ENCODE measurements at regions not wholly inside any gene's neighbourhood (a gene's known extent, or its start where the extent isn't known, plus 50 kb on each side); places are given as distances from the start of the nearest gene placed in this dataset.

DNA sequence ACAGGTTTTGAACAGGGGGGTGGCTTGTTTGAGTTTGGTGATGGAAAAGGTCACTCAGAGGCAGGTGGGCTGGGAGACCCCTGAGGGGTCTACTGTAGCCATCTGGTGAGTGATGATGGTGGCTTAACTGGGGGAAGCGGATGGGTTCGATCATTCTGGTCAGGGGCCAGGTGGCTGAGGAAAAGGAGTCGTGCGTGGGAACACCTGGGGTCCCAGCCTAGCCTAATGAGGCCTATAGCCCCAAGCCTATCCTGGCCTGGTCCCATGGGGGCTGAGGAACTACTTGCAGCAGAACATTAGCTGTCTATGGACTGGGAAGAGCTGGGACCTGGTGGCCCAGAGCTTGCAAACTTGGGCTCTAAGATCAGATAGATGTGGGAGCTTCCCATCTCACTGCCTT lies 158.4 kb upstream of the MYL2 start:
- no peak for DNase-seq (ENCODE audit: low spot score)

GRCh38 chr12:111076611-111077451 lies 156.5 kb upstream of the MYL2 start:
- DNase-seq (ENCODE audit: low spot score): no peak

DNA sequence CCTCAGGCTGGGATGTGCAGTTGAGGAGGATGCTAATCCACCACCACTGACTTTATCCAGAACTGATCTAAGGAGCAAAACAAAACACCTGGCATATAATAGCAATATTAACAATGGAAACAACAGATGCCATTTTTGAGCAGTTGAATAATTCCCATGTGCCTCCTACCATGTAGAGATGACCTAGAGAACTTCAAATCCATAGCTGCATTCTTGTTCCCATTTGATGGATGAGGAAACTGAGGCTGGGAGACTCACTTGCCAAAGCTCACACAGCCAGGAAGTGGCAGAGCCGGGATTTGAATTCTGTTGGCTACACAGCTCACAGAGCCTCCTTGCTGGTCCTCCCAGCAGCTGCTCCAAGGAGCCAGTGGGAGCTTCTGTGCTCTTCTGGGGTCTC lies 155.8 kb upstream of the MYL2 start:
- no peak for DNase-seq (ENCODE audit: low spot score)

GRCh38 chr12:111074965-111075364 lies 154.6 kb upstream of the MYL2 start:
- no peak for DNase-seq (ENCODE audit: low spot score)

GRCh38 chr12:111074559-111074958 lies 154.2 kb upstream of the MYL2 start:
- DNase-seq (ENCODE audit: low spot score): no peak

DNA sequence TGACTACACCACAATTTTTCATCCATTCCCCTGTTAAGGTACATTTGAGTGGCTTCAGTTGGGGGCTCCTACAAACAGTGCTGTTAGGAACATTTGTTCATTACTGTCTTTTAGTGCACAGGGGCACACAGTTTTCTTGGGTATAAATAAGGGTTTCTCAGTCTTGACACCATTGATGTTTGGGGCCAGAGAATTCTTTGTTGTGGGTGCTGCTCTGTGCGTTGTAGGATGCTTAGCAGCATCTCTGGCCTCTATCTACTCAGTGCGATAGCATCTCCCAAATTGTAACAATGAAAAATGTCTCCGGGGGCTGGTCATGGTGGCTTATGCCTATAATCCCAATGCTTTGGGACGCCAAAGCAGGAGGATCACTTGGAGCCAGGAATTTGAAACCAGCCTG lies 153.0 kb upstream of the MYL2 start:
- DNase-seq (ENCODE audit: low spot score): no peak

- DNase-seq (ENCODE audit: low spot score): no peak
These were observed 151.9 kb upstream of the MYL2 start for GRCh38 chr12:111072299-111072698.

- no peak for DNase-seq (ENCODE audit: low spot score)
These were observed 149.5 kb upstream of the MYL2 start for GRCh38 chr12:111069886-111070285.

DNA sequence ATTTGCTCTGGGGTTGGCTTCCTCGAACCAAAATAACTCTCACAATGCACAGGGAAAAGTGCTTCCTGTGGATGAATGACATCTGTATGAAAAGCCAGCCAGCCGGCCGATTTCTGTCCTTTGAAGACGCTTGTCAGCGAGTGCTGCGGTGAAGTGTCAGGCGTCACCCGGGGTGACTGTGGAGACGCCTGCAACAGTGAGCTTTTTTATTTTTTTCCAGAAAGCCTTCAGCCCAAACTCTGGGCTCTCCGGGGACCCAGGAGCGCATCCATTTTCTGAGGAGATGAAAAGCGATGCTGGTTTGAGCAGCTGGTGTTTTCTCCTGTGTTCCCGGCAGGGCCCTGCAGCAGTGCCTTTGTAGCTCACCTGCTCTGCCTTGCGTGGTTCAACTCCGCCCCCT lies 147.9 kb upstream of the MYL2 start:
- DNase-seq (ENCODE audit: low spot score): no peak

DNA sequence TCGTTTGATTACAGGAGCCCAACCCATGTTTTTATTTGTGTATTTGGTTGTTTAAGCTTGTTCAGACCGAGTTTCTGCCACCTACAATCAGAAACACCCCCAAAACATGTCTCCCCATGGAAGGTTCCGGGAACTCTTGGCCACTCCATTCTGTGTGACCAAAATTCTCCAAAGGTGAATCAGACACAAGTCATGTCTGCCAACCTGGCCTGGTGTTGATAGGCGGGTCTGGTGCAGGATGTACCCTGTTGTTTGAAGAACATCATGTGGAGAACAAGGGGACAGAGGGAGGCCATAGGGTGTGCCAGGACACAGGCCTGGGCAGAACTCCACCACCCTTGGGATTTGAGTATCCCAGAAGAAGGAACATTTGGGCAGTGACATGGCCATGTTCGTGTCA lies 147.1 kb upstream of the MYL2 start:
- no peak for DNase-seq (ENCODE audit: low spot score)

DNA sequence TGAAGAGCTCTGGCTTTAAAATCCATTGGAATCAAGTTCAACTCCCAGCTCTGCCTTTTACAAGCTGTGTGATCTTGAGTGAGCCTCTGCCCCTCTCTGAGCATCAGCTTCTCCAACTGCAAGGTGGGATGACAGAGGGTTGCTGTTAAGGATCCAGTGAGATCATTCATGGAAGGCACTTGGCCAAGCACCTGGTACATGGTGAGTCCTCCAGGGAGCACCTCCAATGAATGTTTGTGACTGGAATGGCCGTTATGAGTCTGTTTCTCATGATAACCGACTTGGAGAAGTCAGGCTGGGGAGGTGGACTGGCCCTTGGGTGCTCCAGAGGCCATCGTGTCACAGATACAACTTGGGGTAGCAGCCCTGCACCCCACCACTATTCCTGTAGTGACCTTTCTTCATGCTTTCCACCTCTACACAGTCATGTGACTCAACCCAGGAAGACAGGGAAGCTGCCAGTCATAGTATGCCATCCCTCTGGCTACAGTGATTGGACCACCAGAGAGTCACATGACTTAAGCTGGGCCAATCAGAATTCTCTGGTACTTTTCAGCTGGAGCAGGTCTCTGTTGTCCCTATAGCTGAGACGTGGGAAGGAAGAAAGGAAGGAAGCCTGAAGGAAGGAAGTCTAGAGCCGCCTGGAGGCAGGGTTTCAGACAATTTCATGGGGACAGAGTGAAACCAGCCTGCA lies 146.5 kb upstream of the MYL2 start:
- peak; percentile 30 for DNase-seq (ENCODE audit: low spot score)

GRCh38 chr12:111064982-111065381 lies 144.6 kb upstream of the MYL2 start:
- no peak for DNase-seq (ENCODE audit: low spot score)

- no peak for DNase-seq (ENCODE audit: low spot score)
These were observed 143.8 kb upstream of the MYL2 start for GRCh38 chr12:111064154-111064553.

GRCh38 chr12:111063295-111064026 lies 143.1 kb upstream of the MYL2 start:
- DNase-seq (ENCODE audit: low spot score): no peak

DNA sequence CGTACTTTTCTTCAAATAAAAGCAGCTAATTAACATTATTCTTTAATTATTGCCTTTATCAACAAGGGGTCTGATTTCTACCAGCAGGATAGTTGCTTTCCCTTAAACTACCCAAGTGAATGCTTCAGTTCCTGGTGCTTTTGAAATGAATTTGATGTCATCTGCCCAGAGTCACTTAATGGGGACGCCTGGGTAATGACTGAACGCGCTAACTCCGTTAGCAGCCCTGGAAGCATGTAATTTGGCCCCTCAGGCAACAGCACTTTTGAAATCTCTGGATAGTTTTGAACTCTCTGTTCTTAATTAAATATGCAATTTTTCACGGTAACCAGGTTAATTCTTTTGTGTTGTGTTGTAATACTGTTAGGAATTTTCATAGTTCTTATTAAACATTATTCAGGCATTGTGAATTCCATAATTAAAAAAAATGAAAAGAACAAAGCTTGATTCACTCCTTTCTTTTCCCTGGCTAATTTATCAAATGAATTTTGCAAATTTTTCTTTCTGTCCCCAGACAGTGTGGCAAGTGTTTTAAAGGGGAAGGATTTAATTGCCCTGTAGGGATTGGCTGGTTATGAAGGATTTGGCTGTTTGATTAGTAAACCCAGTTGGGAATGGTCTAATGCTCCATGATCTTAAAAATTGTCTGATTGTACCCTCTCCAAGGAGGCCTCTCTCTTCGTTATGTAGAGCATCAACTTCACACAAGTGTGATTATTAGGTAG lies 137.5 kb upstream of the MYL2 start:
- no peak for DNase-seq (ENCODE audit: low spot score)

- DNase-seq (ENCODE audit: low spot score): peak; percentile 58
These were observed 136.5 kb upstream of the MYL2 start for GRCh38 chr12:111056618-111057521.

GRCh38 chr12:111055181-111055880 lies 135.0 kb upstream of the MYL2 start:
- DNase-seq (ENCODE audit: low spot score): no peak

GRCh38 chr12:111048991-111049390 lies 128.6 kb upstream of the MYL2 start:
- no peak for DNase-seq (ENCODE audit: low spot score)

DNA sequence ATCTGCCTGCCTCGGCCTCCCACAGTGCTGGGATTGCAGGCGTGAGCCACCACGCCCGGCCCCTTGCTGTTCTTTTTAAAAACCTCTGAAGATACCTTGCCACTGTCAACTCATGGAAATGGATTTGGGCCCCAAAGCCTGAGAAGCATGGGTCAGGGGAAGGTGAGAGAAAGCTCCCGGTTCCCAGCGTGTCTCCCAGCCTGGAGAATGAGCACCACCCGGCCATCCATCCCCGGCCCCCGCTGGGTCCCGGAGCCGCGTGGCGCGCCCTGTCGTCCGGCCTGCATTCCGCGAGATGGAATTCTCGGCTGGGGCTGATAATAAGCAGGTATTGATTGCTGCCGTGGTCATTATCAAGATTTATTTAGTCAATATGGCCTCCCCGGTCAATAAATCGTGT lies 126.5 kb upstream of the MYL2 start:
- DNase-seq (ENCODE audit: low spot score): no peak

GRCh38 chr12:111045941-111046340 lies 125.6 kb upstream of the MYL2 start:
- no peak for DNase-seq (ENCODE audit: low spot score)

All from A172 (cell line).